ENCODE measurements at regions not wholly inside any gene's neighbourhood (a gene's known extent, or its start where the extent isn't known, plus 50 kb on each side); places are given as distances from the start of the nearest gene placed in this dataset.

- Histone ChIP-seq H3K4me3 (ENCODE audit: low read length) (no peak overlapping the region), H3K9me3 (ENCODE audit: insufficient read depth, low read depth, low read length) (no peaks in the 10 kb centered on the region), H3K36me3 (ENCODE audit: insufficient read depth, low read depth, low read length) (no peaks in the 10 kb centered on the region), H3K4me1 (ENCODE audit: insufficient read depth, low read length) (no peaks in the 10 kb centered on the region), H3K27ac (ENCODE audit: low read length) (no peak overlapping the region), H3K9ac (ENCODE audit: low read depth, low read length) (no peak overlapping the region), H3K27me3 (ENCODE audit: insufficient read depth, low read length) (no peaks in the 10 kb centered on the region)
Measured at GRCh38 chr1:60196026-60196425, 122.5 kb upstream of the C1orf87 start.

- H3K36me3 ChIP-seq (ENCODE audit: insufficient read depth, low read depth, low read length): no peaks in the 10 kb centered on the region
- H3K4me3 ChIP-seq (ENCODE audit: low read length): no peak overlapping the region
- H3K9ac ChIP-seq (ENCODE audit: low read depth, low read length): no peak overlapping the region
- H3K9me3 ChIP-seq (ENCODE audit: insufficient read depth, low read depth, low read length): peaks cover 41% of the 10 kb centered on the region
- no peak overlapping the region for H3K27ac ChIP-seq (ENCODE audit: low read length)
- H3K4me1 ChIP-seq (ENCODE audit: insufficient read depth, low read length): no peaks in the 10 kb centered on the region
- H3K27me3 ChIP-seq (ENCODE audit: insufficient read depth, low read length): no peaks in the 10 kb centered on the region
Measured at GRCh38 chr1:60185684-60186083, 112.1 kb upstream of the C1orf87 start.

- Histone ChIP-seq H3K9ac (ENCODE audit: low read depth, low read length) (no peak overlapping the region), H3K9me3 (ENCODE audit: insufficient read depth, low read depth, low read length) (peaks cover 38% of the 10 kb centered on the region), H3K27ac (ENCODE audit: low read length) (no peak overlapping the region), H3K4me3 (ENCODE audit: low read length) (no peak overlapping the region), H3K36me3 (ENCODE audit: insufficient read depth, low read depth, low read length) (no peaks in the 10 kb centered on the region), H3K27me3 (ENCODE audit: insufficient read depth, low read length) (no peaks in the 10 kb centered on the region), H3K4me1 (ENCODE audit: insufficient read depth, low read length) (no peaks in the 10 kb centered on the region)
Measured at GRCh38 chr1:60184521-60184920, 111.0 kb upstream of the C1orf87 start.

- no peaks in the 10 kb centered on the region for H3K27me3 ChIP-seq (ENCODE audit: insufficient read depth, low read length)
- H3K27ac ChIP-seq (ENCODE audit: low read length): no peak overlapping the region
- H3K9me3 ChIP-seq (ENCODE audit: insufficient read depth, low read depth, low read length): no peaks in the 10 kb centered on the region
- no peaks in the 10 kb centered on the region for H3K4me1 ChIP-seq (ENCODE audit: insufficient read depth, low read length)
- H3K9ac ChIP-seq (ENCODE audit: low read depth, low read length): no peak overlapping the region
- H3K36me3 ChIP-seq (ENCODE audit: insufficient read depth, low read depth, low read length): no peaks in the 10 kb centered on the region
- H3K4me3 ChIP-seq (ENCODE audit: low read length): no peak overlapping the region
Measured at GRCh38 chr1:60173729-60174505, 100.3 kb upstream of the C1orf87 start.

GRCh38 chr1:60173006-60173405, 99.4 kb upstream of the C1orf87 start:
- no peaks in the 10 kb centered on the region for H3K27me3 ChIP-seq (ENCODE audit: insufficient read depth, low read length)
- H3K9me3 ChIP-seq (ENCODE audit: insufficient read depth, low read depth, low read length): no peaks in the 10 kb centered on the region
- no peak overlapping the region for H3K9ac ChIP-seq (ENCODE audit: low read depth, low read length)
- H3K27ac ChIP-seq (ENCODE audit: low read length): no peak overlapping the region
- no peaks in the 10 kb centered on the region for H3K36me3 ChIP-seq (ENCODE audit: insufficient read depth, low read depth, low read length)
- H3K4me1 ChIP-seq (ENCODE audit: insufficient read depth, low read length): no peaks in the 10 kb centered on the region
- H3K4me3 ChIP-seq (ENCODE audit: low read length): no peak overlapping the region

- H3K27ac ChIP-seq (ENCODE audit: low read length): no peak overlapping the region
- no peak overlapping the region for H3K4me3 ChIP-seq (ENCODE audit: low read length)
- no peaks in the 10 kb centered on the region for H3K27me3 ChIP-seq (ENCODE audit: insufficient read depth, low read length)
- no peaks in the 10 kb centered on the region for H3K36me3 ChIP-seq (ENCODE audit: insufficient read depth, low read depth, low read length)
- H3K9ac ChIP-seq (ENCODE audit: low read depth, low read length): no peak overlapping the region
- H3K4me1 ChIP-seq (ENCODE audit: insufficient read depth, low read length): no peaks in the 10 kb centered on the region
- no peaks in the 10 kb centered on the region for H3K9me3 ChIP-seq (ENCODE audit: insufficient read depth, low read depth, low read length)
Measured at GRCh38 chr1:60171801-60172200, 98.2 kb upstream of the C1orf87 start.

- no peaks in the 10 kb centered on the region for H3K4me1 ChIP-seq (ENCODE audit: insufficient read depth, low read length)
- H3K9me3 ChIP-seq (ENCODE audit: insufficient read depth, low read depth, low read length): no peaks in the 10 kb centered on the region
- H3K27ac ChIP-seq (ENCODE audit: low read length): no peak overlapping the region
- no peak overlapping the region for H3K4me3 ChIP-seq (ENCODE audit: low read length)
- no peaks in the 10 kb centered on the region for H3K27me3 ChIP-seq (ENCODE audit: insufficient read depth, low read length)
- no peaks in the 10 kb centered on the region for H3K36me3 ChIP-seq (ENCODE audit: insufficient read depth, low read depth, low read length)
- H3K9ac ChIP-seq (ENCODE audit: low read depth, low read length): no peak overlapping the region
Measured at GRCh38 chr1:60170709-60171108, 97.1 kb upstream of the C1orf87 start.

- Histone ChIP-seq H3K9ac (ENCODE audit: low read depth, low read length) (no peak overlapping the region), H3K27ac (ENCODE audit: low read length) (no peak overlapping the region), H3K4me1 (ENCODE audit: insufficient read depth, low read length) (no peaks in the 10 kb centered on the region), H3K36me3 (ENCODE audit: insufficient read depth, low read depth, low read length) (no peaks in the 10 kb centered on the region), H3K27me3 (ENCODE audit: insufficient read depth, low read length) (no peaks in the 10 kb centered on the region), H3K4me3 (ENCODE audit: low read length) (no peak overlapping the region), H3K9me3 (ENCODE audit: insufficient read depth, low read depth, low read length) (no peaks in the 10 kb centered on the region)
Measured at GRCh38 chr1:60169206-60169605, 95.6 kb upstream of the C1orf87 start.

- H3K27ac ChIP-seq (ENCODE audit: low read length): no peak overlapping the region
- no peaks in the 10 kb centered on the region for H3K9me3 ChIP-seq (ENCODE audit: insufficient read depth, low read depth, low read length)
- H3K4me3 ChIP-seq (ENCODE audit: low read length): no peak overlapping the region
- no peaks in the 10 kb centered on the region for H3K27me3 ChIP-seq (ENCODE audit: insufficient read depth, low read length)
- no peaks in the 10 kb centered on the region for H3K36me3 ChIP-seq (ENCODE audit: insufficient read depth, low read depth, low read length)
- H3K9ac ChIP-seq (ENCODE audit: low read depth, low read length): no peak overlapping the region
- H3K4me1 ChIP-seq (ENCODE audit: insufficient read depth, low read length): no peaks in the 10 kb centered on the region
Measured at GRCh38 chr1:60162936-60163335, 89.4 kb upstream of the C1orf87 start.

- H3K4me1 ChIP-seq (ENCODE audit: insufficient read depth, low read length): no peaks in the 10 kb centered on the region
- H3K27ac ChIP-seq (ENCODE audit: low read length): no peak overlapping the region
- no peak overlapping the region for H3K9ac ChIP-seq (ENCODE audit: low read depth, low read length)
- H3K27me3 ChIP-seq (ENCODE audit: insufficient read depth, low read length): no peaks in the 10 kb centered on the region
- H3K4me3 ChIP-seq (ENCODE audit: low read length): no peak overlapping the region
- no peaks in the 10 kb centered on the region for H3K36me3 ChIP-seq (ENCODE audit: insufficient read depth, low read depth, low read length)
- no peaks in the 10 kb centered on the region for H3K9me3 ChIP-seq (ENCODE audit: insufficient read depth, low read depth, low read length)
Measured at GRCh38 chr1:60160141-60160540, 86.6 kb upstream of the C1orf87 start.

- H3K9me3 ChIP-seq (ENCODE audit: insufficient read depth, low read depth, low read length): no peaks in the 10 kb centered on the region
- H3K9ac ChIP-seq (ENCODE audit: low read depth, low read length): no peak overlapping the region
- no peaks in the 10 kb centered on the region for H3K27me3 ChIP-seq (ENCODE audit: insufficient read depth, low read length)
- no peak overlapping the region for H3K4me3 ChIP-seq (ENCODE audit: low read length)
- no peak overlapping the region for H3K27ac ChIP-seq (ENCODE audit: low read length)
- no peaks in the 10 kb centered on the region for H3K4me1 ChIP-seq (ENCODE audit: insufficient read depth, low read length)
- no peaks in the 10 kb centered on the region for H3K36me3 ChIP-seq (ENCODE audit: insufficient read depth, low read depth, low read length)
Measured at GRCh38 chr1:60156371-60156770, 82.8 kb upstream of the C1orf87 start.

GRCh38 chr1:60153961-60154360, 80.4 kb upstream of the C1orf87 start:
- Histone ChIP-seq H3K4me1 (ENCODE audit: insufficient read depth, low read length) (no peaks in the 10 kb centered on the region), H3K27me3 (ENCODE audit: insufficient read depth, low read length) (no peaks in the 10 kb centered on the region), H3K27ac (ENCODE audit: low read length) (no peak overlapping the region), H3K9me3 (ENCODE audit: insufficient read depth, low read depth, low read length) (no peaks in the 10 kb centered on the region), H3K36me3 (ENCODE audit: insufficient read depth, low read depth, low read length) (no peaks in the 10 kb centered on the region), H3K4me3 (ENCODE audit: low read length) (no peak overlapping the region), H3K9ac (ENCODE audit: low read depth, low read length) (no peak overlapping the region)

Measured in iPS-20b (cell line).